ENCODE measurements at regions not wholly inside any gene's neighbourhood (a gene's known extent, or its start where the extent isn't known, plus 50 kb on each side); places are given as distances from the start of the nearest gene placed in this dataset.

- no peak for DNase-seq (ENCODE audit: low read depth)
These were observed 76.5 kb upstream of the RAB6C start for GRCh38 chr2:129902731-129903585.

- no peak for DNase-seq (ENCODE audit: low read depth)
These were observed 75.7 kb upstream of the RAB6C start for GRCh38 chr2:129903586-129904425.

- DNase-seq (ENCODE audit: low read depth) = no peak
These were observed 74.7 kb upstream of the RAB6C start for GRCh38 chr2:129904532-129905446.

DNA sequence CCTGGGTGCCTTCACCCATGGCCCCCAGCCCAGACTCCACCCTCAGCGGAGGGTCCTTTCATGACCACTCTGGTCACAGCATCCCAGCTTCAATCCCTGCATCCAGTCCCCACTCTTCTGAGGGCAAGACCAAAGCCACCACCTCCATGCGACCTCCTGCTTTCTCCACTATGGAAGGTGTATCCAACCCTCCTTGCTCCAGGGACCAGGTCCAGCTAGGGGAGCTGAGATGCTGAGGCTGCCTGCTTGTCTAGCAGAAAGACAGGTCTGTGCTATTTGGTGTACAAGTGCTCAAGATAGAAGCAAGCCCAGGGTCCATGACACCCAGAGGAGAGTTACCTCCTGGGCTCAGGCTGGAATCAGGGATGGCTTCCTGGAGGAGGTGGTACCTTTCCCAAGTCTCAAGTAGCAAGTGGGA lies 73.8 kb upstream of the RAB6C start:
- DNase-seq (ENCODE audit: low read depth) = no peak

DNA sequence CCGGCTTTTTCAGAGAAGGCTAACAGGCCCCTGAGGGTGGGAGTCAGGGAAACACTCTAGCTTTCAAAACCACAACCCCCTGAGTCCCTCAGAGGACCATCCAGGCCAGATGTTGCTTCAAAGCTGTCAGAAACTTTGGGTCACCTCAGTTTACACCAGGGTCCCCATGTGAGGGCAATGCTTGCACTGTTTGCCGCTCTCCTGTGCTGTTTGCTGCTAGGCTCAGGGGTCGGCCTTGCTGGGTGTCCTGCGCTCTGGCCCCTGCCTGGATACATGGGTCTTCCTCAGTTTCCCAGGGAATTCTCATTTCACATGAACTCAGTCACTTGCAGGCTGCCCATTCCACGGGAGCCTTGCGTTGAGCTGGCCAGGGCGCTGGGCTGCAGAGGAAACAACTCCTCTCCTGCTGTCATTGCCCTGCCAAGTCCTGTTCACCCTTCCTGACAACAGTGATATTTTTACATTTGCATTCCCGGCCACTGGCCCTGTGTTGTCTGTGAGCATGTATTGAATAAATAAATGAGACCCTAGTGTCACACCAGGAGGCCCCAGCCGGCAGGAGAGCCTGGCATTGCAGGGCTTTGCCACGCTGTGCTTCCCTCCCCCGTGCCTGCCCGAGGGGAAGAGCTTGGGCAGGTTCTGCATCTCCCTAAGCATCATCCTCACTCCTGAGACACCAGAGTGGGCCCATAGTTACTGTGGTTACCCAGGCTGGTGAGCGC lies 73.2 kb upstream of the RAB6C start:
- no peak for DNase-seq (ENCODE audit: low read depth)

GRCh38 chr2:129906861-129907235 lies 72.6 kb upstream of the RAB6C start:
- no peak for DNase-seq (ENCODE audit: low read depth)

DNA sequence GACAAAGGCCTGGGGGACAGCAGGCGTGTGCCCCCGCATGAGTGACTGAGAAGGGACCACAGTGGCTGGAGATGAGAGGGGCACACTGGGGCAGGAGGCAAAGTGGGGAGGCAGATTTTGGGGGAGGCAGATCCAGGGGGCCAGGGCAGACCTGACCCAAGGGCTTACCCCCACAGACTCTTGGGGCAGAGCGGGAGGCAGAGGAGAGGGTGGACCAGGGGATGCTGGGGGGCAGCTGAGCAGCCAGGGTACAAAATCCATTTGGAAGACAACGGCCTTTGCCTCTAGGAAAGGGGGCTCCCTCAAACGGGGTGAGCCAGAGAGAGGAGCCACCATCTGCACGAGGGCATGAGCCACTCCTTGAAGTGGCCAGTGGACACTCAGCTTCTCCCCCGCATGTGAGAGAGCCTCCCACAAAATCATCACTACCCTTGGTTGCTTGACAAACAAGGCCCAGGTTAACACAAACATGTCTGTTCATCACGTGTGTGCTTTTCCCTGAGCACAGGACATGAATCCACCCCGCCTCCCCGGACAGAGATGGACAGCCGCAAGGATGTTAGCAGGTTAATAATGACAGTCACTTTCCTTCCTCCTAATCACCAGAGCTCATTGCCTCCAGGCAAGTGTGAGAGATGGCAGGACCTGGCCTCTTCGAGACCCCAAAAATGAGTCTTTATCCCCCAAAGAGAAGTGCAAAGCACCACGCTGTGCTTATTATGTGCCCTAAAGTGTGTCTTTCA lies 72.0 kb upstream of the RAB6C start:
- DNase-seq (ENCODE audit: low read depth) = no peak

GRCh38 chr2:129908721-129909373 lies 70.6 kb upstream of the RAB6C start:
- no peak for DNase-seq (ENCODE audit: low read depth)

DNA sequence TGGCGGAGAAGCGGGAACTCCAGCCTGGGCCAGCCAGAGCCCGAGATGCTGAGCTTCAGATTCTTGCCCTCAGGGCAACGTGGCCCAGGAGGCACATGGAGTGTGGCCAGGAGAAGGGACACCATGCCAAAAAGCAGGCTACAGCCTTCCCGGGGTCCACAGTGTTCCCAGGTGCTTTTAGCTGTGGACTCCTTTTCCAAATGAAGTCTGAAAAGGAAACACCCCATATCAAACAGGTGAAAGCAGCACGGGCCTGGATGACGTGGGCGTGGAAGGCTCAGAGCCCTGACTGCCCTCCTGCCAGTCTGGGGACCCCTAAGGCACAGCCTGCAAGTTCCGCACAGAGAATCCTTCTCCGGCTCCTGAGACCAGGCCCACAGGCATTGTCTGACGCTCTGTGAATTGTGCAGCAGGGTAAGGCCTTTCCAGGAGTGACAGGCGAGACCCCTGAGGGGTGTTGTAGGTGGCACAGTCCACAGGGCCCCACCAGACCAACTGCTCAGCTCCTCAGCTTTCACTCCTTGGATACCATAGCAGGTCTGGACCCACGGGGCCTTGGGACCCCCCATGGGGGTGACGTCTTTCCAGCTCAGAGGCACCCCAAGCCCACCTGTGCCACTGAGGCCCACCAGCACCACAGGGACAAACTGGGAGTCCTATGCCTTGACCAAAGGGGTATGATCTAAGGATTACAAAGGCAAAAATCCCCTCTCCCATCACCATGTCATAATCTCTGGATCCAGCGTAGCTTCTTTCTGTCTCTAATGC lies 69.6 kb upstream of the RAB6C start:
- DNase-seq (ENCODE audit: low read depth) = no peak

DNA sequence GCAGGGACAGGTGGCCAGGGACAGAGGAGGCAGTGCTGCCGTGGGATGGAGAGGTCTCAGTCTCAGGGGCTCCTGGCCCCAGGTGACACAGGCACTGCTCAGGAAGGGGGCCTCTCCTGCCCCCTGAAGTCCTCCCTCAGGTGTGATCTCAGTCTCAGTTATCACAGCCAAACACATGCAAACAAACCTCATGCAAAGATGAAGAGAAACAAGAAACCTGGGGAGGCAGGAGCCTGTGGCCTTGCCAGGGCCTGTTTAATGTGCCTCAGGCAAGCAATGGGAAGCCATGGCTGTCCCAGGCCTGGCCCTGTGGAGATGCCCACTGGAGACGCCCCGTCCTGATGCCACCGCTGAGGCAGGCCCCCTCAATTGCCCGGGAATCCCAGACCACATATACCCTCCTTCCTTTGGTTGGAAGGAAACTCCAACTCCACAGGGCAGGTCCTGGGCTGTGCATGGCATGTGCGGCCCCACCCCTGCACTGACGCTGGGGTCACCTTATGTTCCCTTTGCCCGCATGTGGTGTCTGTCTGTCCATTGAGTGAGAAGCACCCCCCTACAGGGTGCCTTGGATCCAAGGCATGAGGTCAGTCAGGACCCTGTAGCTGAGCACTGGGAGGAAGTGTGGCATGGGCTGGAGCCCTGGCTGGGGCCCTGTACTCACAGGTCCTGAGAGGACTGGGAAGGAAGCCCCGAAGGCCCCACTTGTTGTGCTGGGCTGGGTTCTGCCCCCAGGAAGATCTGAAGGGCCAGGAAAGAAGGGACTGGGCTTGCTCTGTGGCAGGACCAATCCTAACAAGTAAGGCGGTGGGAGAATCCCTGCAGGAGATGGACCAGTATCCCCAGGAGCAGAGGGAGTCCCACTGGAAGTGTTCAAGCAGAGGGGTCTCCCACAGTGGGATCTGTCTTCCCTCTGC lies 68.8 kb upstream of the RAB6C start:
- DNase-seq (ENCODE audit: low read depth) = no peak

DNA sequence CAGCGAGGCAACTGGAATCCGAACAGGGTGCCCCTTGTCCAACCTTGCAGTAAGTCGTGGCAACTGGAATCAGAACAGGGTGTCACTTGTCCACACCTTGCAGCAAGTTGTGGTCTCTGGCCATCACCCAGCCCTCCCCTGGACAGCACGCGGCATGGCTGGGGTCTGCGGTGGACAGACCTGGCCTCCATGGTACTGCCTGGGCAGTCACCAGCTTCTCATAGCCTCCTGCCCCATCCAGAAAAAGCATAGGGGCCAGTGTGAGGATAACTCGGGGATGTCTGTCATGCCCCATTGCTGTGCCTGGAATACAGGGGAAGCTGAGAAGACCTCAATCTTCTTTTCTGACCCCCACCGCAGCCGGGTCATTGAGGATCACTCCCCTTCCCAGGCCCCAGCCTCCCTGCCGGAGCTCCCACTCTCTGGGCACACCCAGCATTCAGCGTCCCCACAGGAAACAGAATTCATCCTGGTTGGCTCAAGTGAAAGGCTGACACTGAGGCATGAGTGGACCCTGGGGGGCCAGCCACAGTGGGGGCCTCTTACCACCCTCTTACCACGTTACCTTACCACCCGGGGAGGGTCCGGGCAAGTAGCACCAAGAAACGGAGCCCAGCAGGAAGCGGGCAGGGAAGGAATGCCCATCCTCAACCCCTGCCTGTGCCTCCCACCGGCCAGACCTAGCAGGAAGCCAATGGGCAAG lies 68.0 kb upstream of the RAB6C start:
- DNase-seq (ENCODE audit: low read depth) = no peak

GRCh38 chr2:129912066-129912820 lies 67.2 kb upstream of the RAB6C start:
- DNase-seq (ENCODE audit: low read depth) = no peak

DNA sequence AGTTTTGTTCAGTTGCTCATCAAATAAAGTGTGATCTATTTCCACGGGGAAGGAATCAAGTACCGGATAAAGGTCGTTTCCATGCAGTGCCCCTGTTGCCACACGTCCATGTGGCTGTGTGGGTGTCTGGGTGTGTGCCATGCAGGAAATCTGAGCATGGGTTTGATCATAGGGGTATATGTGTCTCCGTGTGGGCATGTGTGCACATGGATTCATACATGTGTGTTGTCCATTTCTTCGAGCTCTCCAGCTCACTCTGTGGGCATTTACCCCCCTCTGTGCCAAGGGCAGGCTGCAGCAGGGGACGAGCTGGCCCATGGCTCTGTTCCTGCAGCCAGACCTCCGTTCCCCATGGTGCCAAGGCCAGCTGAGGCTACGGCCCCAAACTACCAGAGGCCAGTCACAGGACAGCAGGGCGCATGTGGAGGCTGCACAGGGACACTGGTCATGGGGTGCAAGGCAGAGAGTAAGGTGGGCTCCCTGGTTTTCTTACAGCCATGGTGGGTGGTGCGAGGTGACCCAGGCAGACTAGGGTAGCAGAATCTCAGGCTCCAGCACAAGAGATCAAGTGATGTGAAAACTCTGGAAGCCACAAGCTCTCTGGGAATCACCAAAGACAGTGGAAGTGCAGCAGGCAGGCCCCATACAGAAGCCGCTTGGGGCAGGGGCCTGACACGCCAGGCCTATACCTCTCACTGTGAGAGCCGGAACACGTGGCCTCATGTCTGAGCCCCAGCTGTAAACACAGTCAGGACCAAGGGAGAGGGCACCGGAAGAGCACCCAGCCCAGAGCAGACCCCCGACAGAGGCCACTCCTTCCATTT lies 66.4 kb upstream of the RAB6C start:
- no peak for DNase-seq (ENCODE audit: low read depth)

GRCh38 chr2:129913695-129914495 lies 65.6 kb upstream of the RAB6C start:
- DNase-seq (ENCODE audit: low read depth) = no peak
